Hepatic stellate cell (primary cell): ENCODE measurements at regions not wholly inside any gene's neighbourhood (a gene's known extent, or its start where the extent isn't known, plus 50 kb on each side); places are given as distances from the start of the nearest gene placed in this dataset.
"Not testable (repeated sequence)": the region's sequence is repeated elsewhere in the genome, so short reads cannot be mapped to it uniquely, and the experiment has no call there.

ENCODE experiments used
- DNase-seq: peaks from one replicate; pipeline ENCODE4 v3.0.0; 2011; ENCODE audit warnings: low spot score

DNA sequence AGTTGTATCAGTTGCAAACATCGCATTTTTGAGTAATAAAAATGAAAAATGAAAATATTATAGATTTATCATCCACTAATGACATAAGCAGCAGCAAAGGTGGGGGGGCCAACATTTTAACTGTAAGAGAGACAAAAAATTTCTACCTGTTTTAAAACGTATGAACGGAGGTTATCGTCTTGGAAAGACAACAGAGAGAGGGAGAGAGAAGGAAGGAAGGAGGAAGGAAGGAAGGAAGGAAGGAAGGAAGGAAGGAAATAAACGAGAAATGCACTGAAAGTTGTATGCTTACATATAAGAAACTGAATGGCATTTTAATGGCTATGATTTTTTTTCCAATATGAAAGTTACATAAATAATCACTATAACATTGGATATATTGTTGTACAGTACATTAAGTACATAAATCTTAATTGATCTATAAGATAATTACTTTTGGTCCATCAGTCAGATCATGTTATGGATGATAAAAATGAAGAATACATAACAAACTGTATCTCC is 862.8 kb upstream of the SLITRK1 start:
- no peak for DNase-seq

DNA sequence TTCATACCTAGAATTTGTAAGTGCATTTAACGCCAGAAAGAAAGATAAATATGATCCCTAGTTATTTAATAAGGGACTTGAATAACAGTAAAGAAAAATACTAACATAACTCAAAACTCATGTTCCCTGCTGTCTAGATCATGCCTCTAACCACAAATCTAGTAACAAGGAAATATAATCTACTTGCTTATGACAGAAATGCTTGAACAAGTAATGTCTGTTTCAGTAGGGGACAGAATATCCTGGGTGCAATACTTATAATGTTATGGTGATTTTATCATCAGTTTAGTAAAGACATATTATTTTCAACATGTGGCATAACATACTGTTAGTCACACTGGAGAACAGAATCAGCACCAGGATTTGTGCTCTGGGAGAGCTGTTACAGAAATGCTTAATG is 861.9 kb upstream of the SLITRK1 start:
- no peak for DNase-seq

DNA sequence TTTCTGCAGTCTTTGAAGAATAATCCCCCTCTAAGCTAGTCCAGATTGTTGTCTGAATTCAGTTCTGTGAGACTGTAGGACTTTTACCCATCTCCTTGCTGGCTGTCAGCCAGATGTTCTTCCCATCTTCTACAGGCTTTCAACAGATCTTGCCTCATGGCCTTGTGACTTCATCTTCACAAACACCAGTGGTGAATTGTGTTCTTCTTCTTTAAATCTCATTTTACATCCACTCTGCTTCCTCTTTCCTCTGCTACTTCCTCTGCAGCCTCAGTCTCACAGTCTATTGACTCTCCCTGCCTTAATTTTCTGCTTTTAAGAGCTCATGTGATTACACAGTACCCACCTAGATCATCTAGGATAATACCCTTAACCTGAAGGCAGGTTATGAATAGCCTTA is 859.0 kb upstream of the SLITRK1 start:
- no peak for DNase-seq

DNA sequence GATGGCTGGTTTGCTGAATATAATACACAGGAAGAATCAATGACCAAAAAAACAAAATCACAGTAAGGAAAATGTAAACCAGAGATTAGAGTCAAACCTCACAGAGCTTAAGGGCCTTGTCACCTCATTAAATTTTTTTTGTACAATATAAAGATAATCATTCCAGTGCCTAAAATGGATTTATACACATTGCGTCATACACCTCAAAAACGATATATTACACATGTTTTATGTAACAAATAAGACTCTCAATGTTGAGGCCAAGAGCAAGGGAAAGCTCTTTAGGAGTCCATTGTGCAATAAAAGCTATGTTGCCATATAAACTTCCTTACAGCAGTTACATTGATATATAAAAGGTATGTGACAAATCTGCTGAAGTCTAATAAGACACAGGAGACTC is 856.7 kb upstream of the SLITRK1 start:
- no peak for DNase-seq

DNA sequence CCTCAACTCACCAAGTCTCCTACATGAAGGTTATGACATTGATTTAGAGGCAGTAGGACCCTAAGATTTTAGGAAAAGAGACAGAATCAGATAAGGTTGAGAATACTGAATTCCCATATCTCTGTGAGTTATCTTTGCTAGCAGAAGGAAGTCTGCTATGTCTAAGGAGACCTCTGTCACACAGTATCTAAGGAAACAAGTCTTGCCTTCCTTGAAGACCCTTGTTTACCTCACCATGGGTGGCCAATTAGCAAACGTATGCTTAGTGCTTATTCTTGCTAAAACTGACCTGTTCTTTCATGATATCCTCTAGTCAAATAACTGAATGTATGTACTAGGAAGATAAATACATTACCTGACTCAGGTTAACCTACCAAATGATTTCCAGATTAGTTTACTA is 855.4 kb upstream of the SLITRK1 start:
- no peak for DNase-seq

DNA sequence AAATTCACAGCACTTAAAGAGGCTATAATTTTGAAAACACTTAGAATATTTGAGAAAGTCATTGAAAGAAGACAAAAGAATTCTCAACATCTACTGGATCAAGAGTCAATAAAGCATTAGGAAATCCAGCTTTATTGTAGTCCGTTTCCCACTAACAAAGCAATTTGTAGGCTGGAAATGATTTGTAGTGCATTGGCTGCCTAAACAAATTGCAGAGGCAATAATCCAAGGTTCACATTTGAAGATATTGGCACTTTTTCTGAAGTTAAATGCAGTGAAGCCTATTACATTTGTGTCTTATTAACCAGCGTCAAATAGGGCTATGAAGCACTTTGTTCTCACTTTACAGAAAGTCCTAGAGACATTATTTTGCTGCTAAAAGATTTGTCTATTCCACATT is 848.1 kb upstream of the SLITRK1 start:
- DNase-seq, result no peak

DNA sequence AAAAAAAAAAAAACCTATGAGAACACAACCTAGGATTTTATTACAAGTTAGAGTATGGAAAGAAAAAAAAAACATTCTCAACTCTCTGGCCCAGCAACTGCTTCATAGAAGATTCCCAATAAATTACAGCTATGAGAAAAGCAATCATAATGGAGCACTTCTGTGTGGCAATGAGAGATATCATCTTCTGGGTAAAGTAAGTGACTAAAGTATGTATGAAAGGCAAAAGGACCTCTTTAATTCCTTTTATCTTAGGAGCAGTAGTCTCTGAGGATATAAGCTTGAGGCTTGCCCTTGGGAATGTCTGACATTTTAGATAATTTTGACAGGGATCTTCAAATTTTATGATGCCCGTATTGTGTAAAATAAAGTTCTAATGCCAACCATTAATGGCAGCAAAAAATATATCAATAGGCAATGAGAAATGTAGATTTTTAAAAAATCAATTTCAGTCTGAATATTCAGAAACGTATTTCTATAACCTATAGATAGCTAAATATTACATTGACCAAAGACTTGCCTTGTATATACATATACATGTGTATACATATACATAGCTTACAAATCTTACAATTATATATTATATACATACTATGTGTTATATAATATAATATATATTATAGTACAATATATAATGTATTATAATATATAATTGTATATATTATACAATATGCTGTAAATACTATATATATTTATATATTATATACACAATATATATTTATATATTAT is 823.9 kb upstream of the SLITRK1 start:
- no peak for DNase-seq

DNA sequence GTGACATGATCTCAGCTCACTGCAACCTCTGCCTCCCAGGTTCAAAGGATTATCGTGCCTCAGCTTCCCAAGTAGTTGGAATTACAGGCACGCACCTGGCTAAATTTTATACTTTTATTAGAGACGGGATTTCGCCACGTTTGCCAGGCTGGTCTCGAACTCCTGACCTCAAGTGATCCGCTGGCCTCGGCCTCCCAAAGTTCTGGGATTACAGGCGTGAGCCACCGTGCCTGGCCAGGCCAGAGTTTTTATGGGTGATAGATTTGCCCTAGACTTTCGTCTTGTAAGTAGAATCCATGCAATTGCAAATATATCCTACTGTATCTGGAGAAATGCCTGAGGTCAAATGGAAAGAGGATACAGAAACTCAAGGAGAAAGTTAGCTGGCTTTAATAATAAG is 819.9 kb upstream of the SLITRK1 start:
- DNase-seq, result no peak

DNA sequence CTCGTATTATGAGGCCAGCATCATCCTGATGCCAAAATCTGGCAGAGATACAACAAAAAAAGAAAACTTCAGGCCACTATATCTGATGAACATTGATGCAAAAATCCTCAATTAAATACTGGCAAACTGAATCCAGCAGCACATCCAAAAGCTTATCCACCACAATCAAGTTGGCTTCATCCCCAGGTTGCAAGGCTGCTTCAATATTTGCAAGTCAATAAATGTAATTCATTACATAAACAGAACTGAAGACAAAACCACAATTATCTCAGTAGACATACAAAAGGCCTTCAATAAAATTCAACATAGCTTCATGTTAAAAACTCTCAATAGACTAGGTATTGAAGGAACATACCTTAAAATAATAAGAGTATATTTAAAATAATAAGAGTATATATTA is 815.3 kb upstream of the SLITRK1 start:
- DNase-seq, result not testable (repeated sequence)

DNA sequence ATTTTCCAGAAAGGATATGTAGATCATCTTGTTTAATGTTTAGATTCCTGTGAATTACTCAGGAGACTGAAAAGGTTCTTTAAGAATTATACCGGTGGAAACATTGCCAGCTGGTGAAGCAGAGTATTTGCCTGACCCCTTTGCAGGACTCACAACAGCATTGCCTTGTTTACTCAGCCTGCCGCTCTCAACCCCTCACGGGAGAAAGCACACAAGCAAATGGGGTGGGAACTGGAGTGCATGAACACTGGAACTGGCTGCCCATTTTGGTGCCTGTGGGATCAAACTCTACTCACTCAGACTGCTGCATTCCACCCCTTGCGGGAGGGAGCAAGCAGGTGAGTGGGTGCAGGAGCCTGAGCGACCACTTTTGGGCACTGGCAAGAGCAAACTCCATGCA is 804.7 kb upstream of the SLITRK1 start:
- no peak for DNase-seq

DNA sequence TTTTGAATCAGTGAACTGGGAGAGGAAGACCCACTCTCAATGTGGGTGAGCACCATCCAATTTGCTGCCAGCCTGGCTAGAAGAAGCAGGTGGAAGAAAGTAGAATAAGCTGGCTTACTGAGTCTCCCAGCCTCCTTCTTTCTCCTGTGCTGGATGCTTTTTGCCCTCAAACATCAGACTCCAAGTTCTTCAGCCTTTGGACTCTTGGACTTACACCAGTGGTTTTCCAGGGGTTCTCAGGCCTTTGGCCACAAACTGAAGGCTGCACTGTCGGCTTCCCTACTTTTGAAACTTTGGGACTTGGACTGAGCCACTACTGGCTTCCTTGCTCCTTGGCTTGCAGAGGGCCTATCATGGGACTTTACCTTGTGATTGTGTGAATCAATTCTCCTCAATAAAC is 804.2 kb upstream of the SLITRK1 start:
- no peak for DNase-seq

DNA sequence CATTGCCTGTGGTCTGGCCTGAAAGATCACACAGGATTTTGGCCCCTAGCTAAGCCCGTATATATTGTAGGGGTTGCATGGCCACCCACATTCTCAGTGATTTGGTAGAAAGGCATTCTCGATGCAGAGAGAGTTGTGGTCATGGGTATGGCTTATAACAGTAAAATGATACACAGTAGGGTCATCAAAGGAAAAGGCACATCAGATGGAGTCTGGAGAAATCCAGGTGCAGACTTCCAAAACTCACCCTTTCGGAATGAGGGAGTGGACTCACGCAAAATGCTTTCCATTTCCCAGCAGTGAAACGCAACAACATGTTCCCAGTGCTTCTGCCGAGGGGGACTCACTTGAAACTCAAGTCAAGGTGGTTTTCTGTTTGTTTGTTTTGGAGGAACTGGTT is 802.5 kb upstream of the SLITRK1 start:
- no peak for DNase-seq

DNA sequence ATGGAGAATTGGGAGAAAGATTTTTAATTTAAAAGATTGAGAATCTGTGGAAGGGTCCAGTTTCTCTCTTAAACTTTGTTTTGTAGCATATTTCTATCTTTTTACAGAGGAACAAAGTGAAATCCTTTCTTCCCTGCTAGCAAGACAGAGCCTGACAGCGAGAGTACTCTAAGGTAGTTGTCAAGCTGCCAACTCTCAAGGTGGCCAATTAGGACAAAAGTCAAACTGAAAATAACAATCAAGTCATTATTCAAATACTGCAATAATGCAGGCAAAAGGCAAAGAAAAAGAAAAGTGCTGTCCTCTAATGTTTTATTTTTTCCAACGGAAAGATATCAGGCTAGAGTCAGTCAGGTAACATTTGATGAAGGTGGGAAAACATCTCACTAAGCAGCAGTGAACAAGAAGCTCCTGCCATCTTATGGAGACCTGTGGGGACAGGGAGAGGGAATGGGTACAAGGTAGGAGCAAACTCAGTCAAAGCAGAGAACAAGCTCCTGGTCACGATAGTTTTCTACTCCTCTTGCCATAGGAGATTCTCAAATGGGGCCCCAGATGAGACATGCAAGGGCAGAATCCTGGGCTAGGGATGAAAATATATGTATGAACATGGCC is 801.9 kb upstream of the SLITRK1 start:
- DNase-seq, result no peak

DNA sequence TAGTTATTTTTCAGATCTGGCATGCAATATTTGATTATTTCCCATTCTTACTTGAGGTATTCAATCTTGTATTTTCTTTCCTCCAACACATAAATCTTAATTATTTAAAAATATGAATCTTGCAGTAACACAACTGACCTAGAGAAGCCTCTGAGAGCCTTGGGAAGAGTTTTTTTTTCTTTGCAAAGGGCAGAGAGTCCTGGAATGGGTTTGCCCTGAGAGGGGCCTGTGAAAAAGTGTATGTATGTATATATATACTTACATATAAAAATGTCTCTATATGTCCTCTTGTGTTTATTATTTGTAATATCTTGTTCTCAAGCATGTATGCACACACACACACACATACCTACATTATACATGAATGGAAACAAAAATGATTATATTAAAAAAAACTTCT is 801.2 kb upstream of the SLITRK1 start:
- DNase-seq, result no peak

DNA sequence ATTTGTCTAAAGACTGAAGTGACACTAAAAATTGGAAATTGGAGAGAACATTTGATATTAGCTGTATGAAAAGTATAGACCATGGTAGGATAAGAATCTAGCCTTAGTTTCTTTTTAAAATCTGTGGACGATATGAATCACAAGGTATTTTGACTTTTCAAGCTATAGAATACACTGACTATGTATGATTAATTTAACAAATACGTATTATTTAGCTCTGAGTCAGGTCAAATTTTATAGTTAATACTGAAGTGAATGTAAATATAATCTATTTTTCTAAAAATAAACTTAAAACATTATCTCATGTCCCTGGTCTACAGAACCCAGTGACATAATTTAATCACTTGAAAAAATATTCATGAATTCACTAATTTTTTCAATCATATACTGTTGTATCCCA is 795.6 kb upstream of the SLITRK1 start:
- DNase-seq, result no peak

DNA sequence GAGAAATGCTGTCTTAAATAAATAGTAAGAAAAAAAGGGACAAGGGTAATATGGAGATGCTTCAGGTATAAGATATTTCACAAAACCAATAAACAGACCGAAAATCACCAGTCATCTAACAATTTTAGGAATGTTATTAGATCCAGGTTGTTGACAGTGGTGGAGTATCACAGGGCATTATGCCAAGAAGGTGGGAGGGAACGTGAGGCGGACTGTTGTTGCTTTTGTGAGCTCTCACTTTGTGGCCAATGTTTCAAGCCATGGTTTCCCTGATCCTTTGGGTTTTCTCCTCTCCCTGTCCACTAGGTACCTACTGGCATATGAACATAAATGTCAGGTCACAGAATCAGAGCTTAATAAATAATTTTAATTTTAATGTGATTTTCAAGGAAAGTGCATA is 790.3 kb upstream of the SLITRK1 start:
- DNase-seq, result no peak

DNA sequence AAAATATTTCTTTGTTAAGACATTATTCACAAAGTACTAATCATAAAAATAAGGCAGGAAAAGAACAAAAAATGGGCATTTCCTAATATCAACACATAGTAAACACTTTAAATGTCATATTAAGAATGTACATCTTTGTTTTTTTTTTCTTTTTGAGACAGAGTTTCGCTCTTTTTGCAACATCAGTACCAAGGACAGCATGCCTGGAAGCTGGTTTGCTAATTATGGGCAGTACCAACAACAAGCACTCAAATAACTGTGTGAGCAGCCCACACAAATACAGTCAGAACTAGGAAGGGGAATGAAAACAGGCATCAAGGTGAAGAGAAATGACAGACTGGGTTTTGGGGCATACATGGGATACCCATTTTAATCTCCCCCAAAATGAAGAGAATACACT is 788.0 kb upstream of the SLITRK1 start:
- no peak for DNase-seq

DNA sequence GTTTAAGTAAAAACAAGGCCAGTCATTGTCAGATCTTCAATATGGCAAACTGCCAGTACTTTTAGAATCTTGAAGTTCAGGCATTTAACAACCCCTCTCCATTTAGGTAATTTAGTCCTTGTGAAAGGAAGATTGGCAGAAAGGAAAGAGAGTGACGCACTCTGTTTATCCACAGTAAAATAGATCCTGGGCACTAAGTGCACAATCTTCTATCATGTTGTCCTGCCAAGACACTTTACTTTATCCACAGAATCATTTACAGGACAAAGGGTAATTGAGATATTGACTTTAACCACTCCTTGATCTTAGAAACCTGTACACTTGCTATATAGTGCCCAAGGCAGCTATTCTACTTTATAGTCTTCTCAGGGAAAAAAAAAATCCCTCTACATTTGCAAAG is 786.4 kb upstream of the SLITRK1 start:
- no peak for DNase-seq

DNA sequence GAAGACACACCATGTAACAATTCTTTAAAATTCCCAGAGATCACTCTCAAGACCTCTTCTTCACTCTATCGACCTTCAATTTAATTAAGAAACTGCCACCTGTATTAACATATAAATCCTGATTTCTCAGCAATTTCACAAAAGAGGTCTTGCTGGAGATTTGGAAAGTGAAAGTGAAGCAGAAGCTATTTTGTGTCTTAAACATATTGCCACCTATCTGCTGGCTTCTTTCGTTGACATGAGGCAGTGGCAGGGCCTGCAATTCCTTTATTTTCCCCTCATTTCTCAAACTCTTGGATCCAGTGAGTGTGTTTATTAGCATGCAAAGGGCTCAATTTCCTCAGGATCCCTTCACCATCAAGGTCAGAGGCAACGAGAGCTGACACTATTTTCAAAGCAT is 780.2 kb upstream of the SLITRK1 start:
- DNase-seq, result no peak

DNA sequence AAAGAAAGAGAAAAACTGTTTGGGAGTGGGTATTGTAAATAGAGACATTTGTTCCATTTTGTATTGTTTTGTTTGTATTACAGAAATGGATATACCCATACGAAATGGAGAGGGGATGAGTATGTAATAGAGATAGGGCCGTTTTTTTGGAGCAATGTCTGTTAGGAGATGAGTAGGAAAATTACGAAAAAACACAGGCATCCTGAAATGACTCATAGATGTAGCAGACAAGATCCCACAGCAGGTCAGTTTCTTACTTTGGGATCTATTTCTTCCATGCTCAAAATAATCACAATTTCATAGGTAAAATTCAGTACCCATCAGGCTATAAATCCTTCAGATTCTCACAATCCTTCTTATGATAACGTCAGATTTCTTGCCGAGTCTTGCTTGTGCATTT is 779.4 kb upstream of the SLITRK1 start:
- DNase-seq, result no peak

DNA sequence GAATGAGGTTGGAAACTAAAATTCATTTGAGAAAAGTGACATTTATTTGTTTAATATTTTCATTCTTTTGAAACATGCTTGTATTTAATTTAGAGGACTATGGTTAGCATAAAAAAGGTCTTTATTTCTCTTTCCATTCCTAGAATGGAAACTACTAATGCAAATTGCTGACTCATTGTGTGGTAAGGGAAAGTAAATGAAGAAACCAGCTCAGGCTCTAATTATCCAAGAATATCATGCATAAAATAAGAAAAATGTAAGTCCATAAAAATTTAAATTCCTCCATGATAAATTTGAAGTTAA is 777.0 kb upstream of the SLITRK1 start:
- DNase-seq, result no peak

DNA sequence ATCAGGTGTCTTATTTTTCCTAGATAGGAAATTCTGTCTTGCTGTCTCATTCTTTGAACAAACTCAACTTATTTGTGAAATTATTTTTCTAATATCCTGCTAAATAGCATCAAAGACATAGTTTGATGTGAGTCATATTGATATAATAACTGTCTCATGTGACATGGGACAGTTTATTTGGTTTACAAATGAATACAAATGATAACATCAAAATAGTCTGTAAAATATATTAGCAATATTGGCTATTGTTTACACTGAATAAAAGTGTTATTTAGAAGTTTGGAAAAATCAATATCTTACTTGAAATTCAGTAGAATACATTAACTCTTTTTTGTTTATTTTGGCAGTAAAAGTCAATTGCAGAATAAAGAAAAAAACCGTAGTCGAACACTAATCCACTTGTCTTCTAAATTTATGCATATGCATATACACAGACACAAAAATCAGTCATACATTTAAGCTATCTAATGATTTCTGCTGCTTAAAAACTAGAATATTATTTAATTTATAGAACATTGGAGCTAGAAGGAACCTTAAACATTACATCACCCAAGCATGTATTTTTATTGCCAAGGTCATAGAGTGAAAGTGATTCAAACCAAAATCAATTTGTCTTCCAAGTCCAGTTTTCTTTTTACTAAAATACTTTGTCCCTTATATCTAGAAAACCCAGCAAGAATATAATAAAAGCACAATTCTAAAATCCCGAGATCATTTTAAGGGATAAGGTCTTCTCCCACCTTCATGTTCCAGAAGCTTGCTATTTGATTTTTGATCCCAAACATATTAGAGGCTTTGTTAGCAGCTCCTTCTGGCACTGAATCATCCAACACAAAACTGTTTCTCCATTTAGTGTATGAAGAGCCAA is 776.5 kb upstream of the SLITRK1 start:
- DNase-seq, result no peak

DNA sequence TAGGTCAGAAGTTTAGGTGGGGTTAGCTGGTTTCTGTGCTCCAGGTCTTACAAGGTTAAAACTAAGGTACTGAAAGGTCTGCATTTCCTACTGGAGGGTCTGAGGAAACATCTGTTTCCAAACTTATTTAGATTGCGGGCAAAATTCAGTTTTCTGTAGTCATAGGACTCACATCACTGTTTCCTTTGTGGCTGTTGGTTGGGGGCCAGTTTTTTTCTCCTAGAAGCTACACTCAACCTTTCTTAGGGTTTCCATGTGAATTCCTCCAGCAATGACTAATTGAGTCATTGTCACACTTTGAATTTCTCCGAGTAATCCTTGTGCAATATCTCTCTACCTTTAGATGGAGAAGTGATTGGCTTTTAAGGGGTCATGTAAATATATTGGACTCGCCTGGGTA is 773.4 kb upstream of the SLITRK1 start:
- DNase-seq, result no peak
